GM12873 (cell line): ENCODE measurements at regions not wholly inside any gene's neighbourhood (a gene's known extent, or its start where the extent isn't known, plus 50 kb on each side); places are given as distances from the start of the nearest gene placed in this dataset.

Experiments
- CTCF ChIP-seq: IDR thresholded peaks from 2 replicates; pipeline ENCODE4 v1.5.1; 2012; ENCODE audit warnings: low read depth, mild to moderate bottlenecking, moderate library complexity, low read length, control low read depth; ENCODE audit not compliant: insufficient read depth; ENCODE audit errors: missing control alignments

GRCh38 chr5:161960314-161960713 lies 107.3 kb upstream of the GABRG2 start:
- no peak for TF ChIP-seq CTCF

- TF ChIP-seq CTCF, result peak; percentile 32
These were observed 101.0 kb upstream of the GABRG2 start for GRCh38 chr5:161966564-161966963.

GRCh38 chr5:161975350-161975749 lies 92.2 kb upstream of the GABRG2 start:
- TF ChIP-seq CTCF, result no peak

- TF ChIP-seq CTCF, result no peak
These were observed 79.5 kb upstream of the GABRG2 start for GRCh38 chr5:161988077-161988476.
